H9 (cell line): ENCODE measurements at regions not wholly inside any gene's neighbourhood (a gene's known extent, or its start where the extent isn't known, plus 50 kb on each side); places are given as distances from the start of the nearest gene placed in this dataset.

Experiments
- DNase-seq: peaks from one replicate; pipeline ENCODE4 v3.0.0-alpha.2; 2017
- H2AFZ ChIP-seq: one replicate; pipeline ENCODE4 v1.6.1; 2013; ENCODE audit warnings: mild to moderate bottlenecking, low read length, control low read depth, moderate library complexity
- H2AK5ac ChIP-seq: 2 replicates; pipeline ENCODE4 v1.6.1; 2013; ENCODE audit warnings: low read length, control low read depth, mixed read lengths; ENCODE audit not compliant: insufficient read length
- H2BK120ac ChIP-seq: one replicate; pipeline ENCODE4 v1.6.1; 2013; ENCODE audit warnings: low read depth, mild to moderate bottlenecking, low read length, control low read depth, inconsistent platforms; ENCODE audit not compliant: poor library complexity, severe bottlenecking
- H2BK12ac ChIP-seq: 2 replicates; pipeline ENCODE4 v1.6.1; 2013; ENCODE audit warnings: low read length, control low read depth, mixed read lengths, low read depth; ENCODE audit not compliant: insufficient read length
- H2BK15ac ChIP-seq: 2 replicates; pipeline ENCODE4 v1.6.1; 2013; ENCODE audit warnings: low read depth, low read length, control low read depth
- H2BK20ac ChIP-seq: one replicate; pipeline ENCODE4 v1.6.1; 2013; ENCODE audit warnings: low read depth, mild to moderate bottlenecking, low read length, control low read depth, inconsistent platforms; ENCODE audit not compliant: poor library complexity, severe bottlenecking
- H2BK5ac ChIP-seq: 2 replicates; pipeline ENCODE4 v1.6.1; 2013; ENCODE audit warnings: low read length, control low read depth, mixed read lengths; ENCODE audit not compliant: insufficient read length
- H3K14ac ChIP-seq: 2 replicates; pipeline ENCODE4 v1.6.1; 2013; ENCODE audit warnings: low read length, control low read depth; ENCODE audit not compliant: insufficient read depth
- H3K18ac ChIP-seq: 2 replicates; pipeline ENCODE4 v1.6.1; 2013; ENCODE audit warnings: low read depth, mild to moderate bottlenecking, mixed read lengths, low read length, control low read depth; ENCODE audit not compliant: insufficient read length
- H3K23ac ChIP-seq: 2 replicates; pipeline ENCODE4 v1.6.1; 2013; ENCODE audit warnings: low read length, control low read depth, mixed read lengths, low read depth; ENCODE audit not compliant: insufficient read length
- H3K23me2 ChIP-seq: 2 replicates; pipeline ENCODE4 v1.6.1; 2013; ENCODE audit warnings: low read depth, mild to moderate bottlenecking, mixed read lengths, low read length, control low read depth; ENCODE audit not compliant: insufficient read length, poor library complexity, severe bottlenecking
- H3K27ac ChIP-seq: 2 replicates; pipeline ENCODE4 v1.5.1; 2013; ENCODE audit warnings: low read length, control low read depth, mixed read lengths, low read depth; ENCODE audit not compliant: insufficient read length
- H3K27me3 ChIP-seq: 2 replicates; pipeline ENCODE4 v1.6.1; 2013; ENCODE audit warnings: low read length, control low read depth, inconsistent platforms; ENCODE audit not compliant: insufficient read depth
- H3K4ac ChIP-seq: 2 replicates; pipeline ENCODE4 v1.6.1; 2013; ENCODE audit warnings: low read depth, mild to moderate bottlenecking, control low read depth, inconsistent platforms, low read length, moderate library complexity
- H3K4me1 ChIP-seq: 2 replicates; pipeline ENCODE4 v1.6.1; 2013; ENCODE audit warnings: low read length, control low read depth, inconsistent platforms; ENCODE audit not compliant: insufficient read depth
- H3K4me2 ChIP-seq: 2 replicates; pipeline ENCODE4 v1.6.1; 2013; ENCODE audit warnings: low read length, control low read depth, mixed read lengths; ENCODE audit not compliant: insufficient read length, insufficient read depth
- H3K56ac ChIP-seq: 2 replicates; pipeline ENCODE4 v1.6.1; 2013; ENCODE audit warnings: low read depth, mild to moderate bottlenecking, mixed read lengths, low read length, control low read depth; ENCODE audit not compliant: insufficient read length
- H3K79me1 ChIP-seq: 2 replicates; pipeline ENCODE4 v1.6.1; 2013; ENCODE audit warnings: low read depth, mild to moderate bottlenecking, moderate library complexity, low read length, control low read depth, inconsistent platforms; ENCODE audit not compliant: insufficient read depth, poor library complexity, severe bottlenecking
- H3K79me2 ChIP-seq: 2 replicates; pipeline ENCODE4 v1.6.1; 2013; ENCODE audit warnings: low read length, control low read depth, inconsistent platforms; ENCODE audit not compliant: insufficient read depth
- H3K9ac ChIP-seq: 2 replicates; pipeline ENCODE4 v1.6.1; 2013; ENCODE audit warnings: low read length, control low read depth, mixed read lengths; ENCODE audit not compliant: insufficient read length; ENCODE audit errors: extremely low read depth
- H3K9me3 ChIP-seq: one replicate; pipeline ENCODE4 v1.6.1; 2013; ENCODE audit warnings: low read depth, low read length, inconsistent platforms; ENCODE audit not compliant: control insufficient read depth
- H3T11ph ChIP-seq: one replicate; pipeline ENCODE4 v1.6.1; 2013; ENCODE audit warnings: mild to moderate bottlenecking, low read length, control low read depth, inconsistent platforms
- H4K20me1 ChIP-seq: one replicate; pipeline ENCODE4 v1.6.1; 2013; ENCODE audit not compliant: control insufficient read depth, insufficient read length, insufficient read depth
- H4K5ac ChIP-seq: 2 replicates; pipeline ENCODE4 v1.6.1; 2013; ENCODE audit warnings: low read depth, mild to moderate bottlenecking, mixed read lengths, low read length, control low read depth; ENCODE audit not compliant: insufficient read length
- H4K8ac ChIP-seq: replicated peaks from 2 replicates; pipeline ENCODE4 v1.6.1; 2013; ENCODE audit warnings: low read length, control low read depth, mixed read lengths, low read depth; ENCODE audit not compliant: insufficient read length
- H4K91ac ChIP-seq: 2 replicates; pipeline ENCODE4 v1.6.1; 2013; ENCODE audit warnings: low read depth, mild to moderate bottlenecking, moderate library complexity, mixed read lengths, low read length, control low read depth; ENCODE audit not compliant: insufficient read length
- H3K27ac Mint-ChIP-seq, 3 experiments: 2 replicates in 2 of 3; 3 replicates in 1 of 3; pipeline ENCODE4 v1.8.0; 2020 to 2021; ENCODE audit warnings: mixed read lengths in 3 of 3, mild to moderate bottlenecking in 1 of 3, moderate library complexity in 1 of 3
- H3K27me3 Mint-ChIP-seq: 2 replicates; pipeline ENCODE4 v1.8.0; 2021; ENCODE audit warnings: low read depth, mild to moderate bottlenecking, moderate library complexity, mixed read lengths
- H3K36me3 Mint-ChIP-seq, 3 experiments: 2 replicates in 2 of 3; 3 replicates in 1 of 3; pipeline ENCODE4 v1.8.0; 2020 to 2021; ENCODE audit warnings: low read depth in 3 of 3, mixed read lengths in 3 of 3; ENCODE audit not compliant: insufficient read depth in 1 of 3
- H3K4me1 Mint-ChIP-seq, 2 experiments: 2 replicates each; pipeline ENCODE4 v1.8.0; 2020; ENCODE audit warnings: mixed read lengths in 2 of 2
- H3K4me3 Mint-ChIP-seq, 2 experiments: 2 replicates in 1 of 2; 3 replicates in 1 of 2; pipeline ENCODE4 v1.8.0; 2020 to 2021; ENCODE audit warnings: mild to moderate bottlenecking in 2 of 2, mixed read lengths in 2 of 2, moderate library complexity in 1 of 2
- H3K9me3 Mint-ChIP-seq, 2 experiments: 2 replicates in 1 of 2; 3 replicates in 1 of 2; pipeline ENCODE4 v1.8.0; 2020; ENCODE audit warnings: mild to moderate bottlenecking in 2 of 2, mixed read lengths in 2 of 2, moderate library complexity in 1 of 2
- WGBS: extraction: QIAGEN DNeasy Blood & Tissue Kit; methylation state at CpG from one replicate; pipeline ENCODE4 v1.1.7; 2013; ENCODE audit warnings: missing lambda C conversion rate, low lambda C conversion rate, mixed read lengths; ENCODE audit not compliant: insufficient read length; ENCODE audit errors: extremely low coverage; 5-methylcytosine and 5-hydroxymethylcytosine counted together
- TF ChIP-seq, protein P1 (sequence below): fragments of 200-600 bp; sonication (generic); conservative IDR thresholded peaks from 3 replicates; pipeline ENCODE4 v1.8.0; 2021; ENCODE audit warnings: antibody characterized with exemption, mild to moderate bottlenecking

DNA sequence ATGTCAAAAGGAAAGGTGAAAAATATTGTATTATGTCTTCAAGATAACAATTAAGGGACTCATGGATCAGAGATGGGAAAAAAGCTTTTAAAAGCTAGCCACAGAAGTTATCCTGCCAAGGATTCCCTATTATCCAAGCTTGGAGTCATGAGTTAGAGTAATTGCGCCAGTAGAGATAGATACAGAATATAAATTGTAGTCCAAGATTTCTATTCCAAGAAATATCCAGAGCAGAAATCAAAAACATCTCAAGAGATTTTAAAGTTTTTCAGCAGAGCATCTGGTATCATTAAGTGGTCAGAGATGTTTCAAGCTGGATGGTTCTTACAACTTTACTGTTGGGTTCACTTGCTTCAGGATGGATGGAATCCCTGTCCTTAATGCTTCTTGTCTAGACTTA lies 186.7 kb downstream of the PCDH18 start:
- Histone ChIP-seq H3K4me2 (no peak overlapping the region), H3K4me1 (no peaks in the 10 kb centered on the region), H3K9ac (no peak overlapping the region), H3K27me3 (no peaks in the 10 kb centered on the region), H4K8ac (no peak overlapping the region), H4K20me1 (no peaks in the 10 kb centered on the region), H3T11ph (no peak overlapping the region), H3K9me3 (no peaks in the 10 kb centered on the region), H3K79me2 (no peaks in the 10 kb centered on the region), H4K91ac (no peak overlapping the region), H3K23ac (no peak overlapping the region), H2AK5ac (no peak overlapping the region), H3K27ac (no peak overlapping the region), H3K4ac (no peak overlapping the region), H2BK12ac (no peak overlapping the region), H2BK120ac (no peak overlapping the region), H4K5ac (no peak overlapping the region), H2BK15ac (no peak overlapping the region), H2BK5ac (no peak overlapping the region), H2BK20ac (no peak overlapping the region), H3K79me1 (no peaks in the 10 kb centered on the region), H3K56ac (no peak overlapping the region), H2AFZ (no peak overlapping the region), H3K14ac (no peak overlapping the region), H3K23me2 (no peaks in the 10 kb centered on the region), H3K18ac (no peak overlapping the region)
- TF ChIP-seq, protein P1, sequence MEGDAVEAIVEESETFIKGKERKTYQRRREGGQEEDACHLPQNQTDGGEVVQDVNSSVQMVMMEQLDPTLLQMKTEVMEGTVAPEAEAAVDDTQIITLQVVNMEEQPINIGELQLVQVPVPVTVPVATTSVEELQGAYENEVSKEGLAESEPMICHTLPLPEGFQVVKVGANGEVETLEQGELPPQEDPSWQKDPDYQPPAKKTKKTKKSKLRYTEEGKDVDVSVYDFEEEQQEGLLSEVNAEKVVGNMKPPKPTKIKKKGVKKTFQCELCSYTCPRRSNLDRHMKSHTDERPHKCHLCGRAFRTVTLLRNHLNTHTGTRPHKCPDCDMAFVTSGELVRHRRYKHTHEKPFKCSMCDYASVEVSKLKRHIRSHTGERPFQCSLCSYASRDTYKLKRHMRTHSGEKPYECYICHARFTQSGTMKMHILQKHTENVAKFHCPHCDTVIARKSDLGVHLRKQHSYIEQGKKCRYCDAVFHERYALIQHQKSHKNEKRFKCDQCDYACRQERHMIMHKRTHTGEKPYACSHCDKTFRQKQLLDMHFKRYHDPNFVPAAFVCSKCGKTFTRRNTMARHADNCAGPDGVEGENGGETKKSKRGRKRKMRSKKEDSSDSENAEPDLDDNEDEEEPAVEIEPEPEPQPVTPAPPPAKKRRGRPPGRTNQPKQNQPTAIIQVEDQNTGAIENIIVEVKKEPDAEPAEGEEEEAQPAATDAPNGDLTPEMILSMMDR = no peak
- no peak overlapping the region for H3K27ac Mint-ChIP-seq
- no peaks in the 10 kb centered on the region for H3K9me3 Mint-ChIP-seq
- no peaks in the 10 kb centered on the region for H3K27me3 Mint-ChIP-seq
- WGBS = no CpG with 5 or more reads among the region's 1 CpG
- H3K4me3 Mint-ChIP-seq = no peak overlapping the region
- H3K4me1 Mint-ChIP-seq = no peaks in the 10 kb centered on the region
- H3K36me3 Mint-ChIP-seq = no peaks in the 10 kb centered on the region
- DNase-seq = no peak
